Activated CD4-positive, alpha-beta T cell treated with anti-CD3 and anti-CD28 coated beads, Interleukin-2, Interleukin-6, amounts not matched to agents 100 ng/mL and 50 ng/mL, durations not matched to agents 16 hours and 8 hours (primary cell): ENCODE measurements at regions not wholly inside any gene's neighbourhood (a gene's known extent, or its start where the extent isn't known, plus 50 kb on each side); places are given as distances from the start of the nearest gene placed in this dataset.
"Not testable (repeated sequence)": the region's sequence is repeated elsewhere in the genome, so short reads cannot be mapped to it uniquely, and the experiment has no call there.

ENCODE experiments used
- DNase-seq: peaks from one replicate; pipeline ENCODE4 v3.0.0-alpha.2; 2020

DNA sequence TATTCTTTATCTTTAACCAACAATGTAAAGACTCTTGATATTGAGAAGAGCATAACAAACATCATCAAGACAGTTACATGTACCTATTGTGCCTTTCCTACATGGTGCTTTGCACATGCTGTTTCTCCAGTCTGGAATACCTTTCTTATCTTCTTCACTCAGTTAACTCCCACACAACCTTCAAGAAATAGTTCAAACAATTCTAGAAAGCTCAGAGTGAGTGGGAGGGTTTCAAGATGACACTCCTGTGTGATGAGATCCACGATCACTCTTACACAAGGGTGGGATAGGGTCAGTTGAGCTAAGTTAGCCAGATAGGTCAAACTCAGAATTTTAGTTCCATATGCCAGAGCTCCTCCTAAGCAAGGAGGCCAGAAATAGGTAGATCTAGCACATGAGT is 915.5 kb downstream of the NR2F1-AS1 start:
- DNase-seq: no peak

DNA sequence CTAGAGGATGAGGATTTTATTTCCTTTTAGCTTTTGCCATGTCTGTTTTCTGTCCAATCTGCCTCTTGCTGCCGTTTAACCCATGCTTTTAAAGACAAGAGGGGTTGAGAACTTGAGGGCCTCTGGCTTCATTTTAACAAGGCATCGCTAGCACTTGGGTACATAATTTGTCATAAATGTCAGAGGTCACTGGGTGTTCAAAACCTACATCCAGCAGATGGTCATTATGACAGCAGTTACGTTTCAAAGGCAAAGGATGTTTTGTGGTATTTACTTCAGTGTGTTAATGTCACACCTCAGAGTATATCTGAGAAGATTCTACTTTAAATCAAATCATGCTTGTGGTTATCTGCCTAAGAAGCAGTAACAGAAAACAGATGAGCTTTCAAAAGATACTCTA is 918.3 kb downstream of the NR2F1-AS1 start:
- DNase-seq: no peak

DNA sequence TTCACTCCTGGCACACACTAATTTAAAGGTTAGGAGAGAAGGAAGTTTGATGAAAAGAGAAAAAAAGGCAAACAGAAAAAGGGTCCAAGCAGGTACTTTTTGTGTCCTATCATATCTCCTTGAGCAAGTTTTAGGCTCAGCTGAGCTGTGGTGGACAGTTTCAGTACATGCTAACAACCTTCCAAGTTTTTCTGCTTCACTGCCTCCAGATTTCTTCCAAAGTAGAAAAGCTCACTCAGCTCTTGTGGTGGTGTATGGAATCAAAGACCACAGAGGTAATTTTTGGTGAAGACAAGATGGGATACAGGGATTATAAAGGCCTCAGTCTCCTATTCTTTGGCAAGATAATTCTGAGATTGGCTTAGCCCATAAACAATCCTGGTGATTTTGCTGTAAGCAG is 921.8 kb downstream of the NR2F1-AS1 start:
- DNase-seq: no peak

DNA sequence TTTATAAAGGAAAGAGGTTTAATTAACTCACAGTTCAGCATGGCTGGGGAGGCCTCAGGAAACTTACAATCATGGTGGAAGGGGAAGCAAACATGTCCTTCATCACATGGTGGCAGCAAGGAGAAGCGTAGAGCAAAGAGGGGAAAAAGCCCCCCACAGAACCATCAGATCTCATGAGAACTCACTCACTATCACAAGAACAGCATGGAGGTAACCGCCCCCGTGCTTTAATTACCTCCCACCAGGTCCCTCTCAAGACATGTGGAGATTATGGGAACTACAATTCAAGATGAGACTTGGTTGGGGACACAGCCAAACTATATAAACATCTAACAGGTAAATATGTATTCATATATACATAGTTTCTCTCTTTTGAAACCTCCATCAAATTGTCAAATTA is 926.4 kb downstream of the NR2F1-AS1 start:
- not testable (repeated sequence) for DNase-seq

DNA sequence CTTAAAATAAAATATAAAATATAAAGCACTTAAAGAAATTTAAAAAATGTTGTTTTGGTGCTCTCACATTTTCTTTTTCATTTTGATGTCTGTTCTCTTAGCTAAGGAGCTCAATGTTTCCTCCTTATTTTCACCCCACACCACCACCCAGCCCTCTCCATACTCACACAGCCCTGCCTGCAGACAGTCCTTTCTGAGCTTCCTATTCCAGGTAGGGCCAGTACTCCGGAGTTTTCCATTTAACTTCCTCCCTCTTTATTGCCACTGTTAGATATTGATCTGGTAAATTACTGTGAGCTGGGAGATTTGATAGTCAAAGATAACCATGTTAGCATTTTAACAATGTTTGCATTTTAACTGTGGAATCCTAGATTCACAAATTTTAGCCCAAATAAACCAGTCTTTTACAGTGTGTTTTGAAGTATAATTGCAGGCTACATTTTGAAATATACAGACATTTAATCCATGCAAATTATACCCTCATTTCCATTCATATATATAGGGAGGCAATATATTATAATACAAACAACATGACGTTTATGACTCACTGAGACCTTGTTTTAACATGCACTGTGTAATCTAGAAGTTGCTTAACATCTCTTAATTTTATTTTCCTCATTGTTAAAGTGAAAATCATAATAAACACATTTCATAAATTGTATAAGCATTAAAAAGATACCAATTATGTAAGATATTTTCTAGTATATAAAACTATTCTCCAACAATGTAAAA is 927.1 kb downstream of the NR2F1-AS1 start:
- no peak for DNase-seq

DNA sequence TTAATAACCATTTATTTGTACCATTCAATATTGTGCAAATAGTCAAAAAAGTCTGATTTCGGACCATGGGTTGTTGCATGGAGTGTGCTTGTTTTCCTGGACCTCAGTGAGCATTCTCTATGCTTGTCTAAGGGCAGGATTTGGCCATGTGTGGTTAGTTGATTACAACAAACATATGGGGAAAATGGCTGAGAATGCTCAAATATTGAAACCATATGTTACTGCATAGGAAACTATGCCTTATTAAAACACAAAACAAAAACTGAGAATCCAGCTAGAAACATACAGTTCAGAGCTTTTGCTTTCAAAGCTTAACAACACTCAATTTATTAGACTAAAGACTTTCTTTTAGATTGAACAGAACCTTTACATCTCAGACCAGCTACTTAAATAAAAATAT is 928.3 kb downstream of the NR2F1-AS1 start:
- no peak for DNase-seq

DNA sequence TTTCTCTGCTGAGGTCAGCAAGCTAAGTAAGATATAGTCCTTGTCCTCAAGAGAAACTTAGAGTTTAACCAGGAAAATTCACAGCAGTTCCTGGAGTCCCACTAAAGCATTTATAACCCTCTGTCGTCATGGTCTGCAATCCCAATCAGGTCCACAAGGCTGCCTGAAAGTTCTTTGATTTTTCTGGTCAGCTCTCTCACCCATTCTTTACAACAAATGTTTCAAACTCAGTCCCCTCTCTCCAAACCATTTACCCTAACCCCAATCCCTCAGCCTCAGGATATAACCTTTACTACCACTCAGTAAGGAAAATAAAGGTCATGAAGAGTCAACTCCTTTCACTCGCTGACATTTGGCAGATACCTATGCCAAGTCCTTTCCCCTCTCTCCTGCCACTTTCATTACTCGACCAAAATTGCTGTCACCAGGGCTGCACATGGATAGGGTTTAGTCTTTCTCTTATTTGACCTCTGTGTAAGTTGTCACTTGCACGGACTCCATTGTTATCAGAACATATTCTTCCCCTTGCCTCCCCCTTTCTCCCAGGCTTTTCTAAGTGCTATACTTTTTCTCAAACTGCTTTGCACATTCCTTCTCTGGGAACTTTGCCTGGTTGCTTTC is 936.6 kb downstream of the NR2F1-AS1 start:
- DNase-seq: no peak

DNA sequence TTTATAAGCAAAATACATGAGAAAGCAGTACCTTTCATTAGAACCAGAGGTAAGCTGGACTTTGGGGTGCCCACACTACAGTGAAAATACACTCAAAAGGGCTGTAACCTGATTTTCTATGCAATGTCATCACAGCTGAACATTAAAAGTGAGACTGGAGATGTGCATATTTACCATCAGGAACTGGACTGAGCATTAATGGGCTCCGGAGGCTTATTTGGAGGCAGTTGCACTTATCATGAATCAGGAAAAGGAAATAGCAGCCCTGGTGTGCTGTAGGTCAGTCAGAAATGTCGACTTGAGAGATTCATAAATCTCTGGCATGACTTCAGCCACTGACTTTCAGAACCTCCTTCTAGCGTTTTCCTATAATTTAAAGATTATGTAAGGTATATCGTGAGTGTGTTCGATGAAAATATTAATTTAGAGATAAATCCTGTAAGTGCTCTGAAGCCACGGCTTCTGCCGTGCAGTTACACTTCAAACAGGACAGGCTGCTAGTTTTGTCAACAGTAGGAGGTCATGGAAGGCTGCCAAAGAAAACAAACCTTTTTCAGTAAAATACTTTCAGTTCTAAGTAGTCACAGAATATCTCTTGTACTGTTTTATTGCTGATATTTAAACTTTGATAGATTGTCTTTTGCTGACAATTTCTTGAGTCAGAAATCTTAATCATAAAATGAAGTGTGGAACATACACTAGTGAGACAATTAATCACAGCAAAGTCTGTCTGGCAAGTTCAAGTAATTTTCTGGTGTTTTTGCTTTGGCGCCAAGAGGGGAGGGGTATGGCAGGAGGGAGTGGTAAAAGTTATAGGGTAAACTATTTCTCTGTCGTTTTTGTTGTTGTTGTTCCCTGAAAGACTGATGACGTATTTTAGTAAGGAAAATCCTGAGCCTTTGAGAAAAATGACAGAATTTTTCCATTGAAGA is 939.7 kb downstream of the NR2F1-AS1 start:
- DNase-seq: no peak

DNA sequence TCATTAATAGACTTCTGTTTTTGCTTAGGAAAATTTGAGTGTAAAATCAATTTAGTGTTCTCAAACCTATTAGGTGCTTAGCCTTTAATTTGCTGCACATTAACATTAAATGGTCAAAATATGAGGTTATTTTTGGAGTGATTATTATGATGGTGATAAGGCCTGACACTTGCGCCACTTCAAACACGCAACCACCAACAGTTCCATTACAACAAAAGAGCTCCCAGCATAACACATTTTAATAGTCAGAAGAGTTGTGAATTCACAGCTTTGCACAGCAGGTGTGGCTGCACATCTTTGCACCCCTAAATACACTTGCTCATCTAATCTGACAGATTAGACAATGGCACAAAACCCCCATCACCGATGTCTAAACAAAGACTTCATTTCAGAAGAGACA is 940.7 kb downstream of the NR2F1-AS1 start:
- DNase-seq: no peak

DNA sequence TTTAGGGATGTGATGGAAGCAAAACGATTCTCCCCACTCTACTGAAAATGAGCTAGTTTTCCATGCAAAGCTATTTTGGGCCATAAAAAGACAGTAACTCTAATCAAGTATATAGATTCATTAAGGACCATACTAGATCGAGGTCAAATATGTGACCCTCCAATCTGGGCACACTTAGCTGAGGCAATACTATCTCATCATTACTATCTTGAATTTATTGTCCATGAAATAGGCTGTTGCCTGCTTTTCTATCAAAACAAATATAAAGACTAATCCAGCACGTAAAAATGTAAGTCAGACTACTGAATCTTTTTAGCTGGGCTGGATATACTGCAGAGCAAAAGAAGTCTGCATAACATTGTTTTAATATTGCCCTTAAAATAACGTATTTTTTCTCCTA is 943.1 kb downstream of the NR2F1-AS1 start:
- DNase-seq: no peak

DNA sequence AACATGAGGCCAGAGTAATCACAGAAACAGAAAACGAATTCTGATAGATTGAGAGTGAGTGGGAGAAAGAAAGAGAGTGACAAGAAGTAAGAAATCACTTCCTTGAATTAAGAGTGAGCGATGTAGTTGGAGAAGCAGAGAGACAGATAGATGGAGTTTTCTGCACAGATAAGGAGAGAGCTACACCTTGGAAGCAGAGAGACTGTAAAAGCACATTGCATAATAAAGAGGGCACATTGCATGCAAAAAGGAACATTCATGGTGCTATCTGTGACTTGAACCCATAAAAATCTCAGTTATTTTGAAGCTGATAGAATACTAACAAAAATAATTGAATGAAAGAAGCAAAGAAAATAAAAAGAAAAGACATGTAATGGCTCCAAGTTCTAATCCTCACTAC is 943.8 kb downstream of the NR2F1-AS1 start:
- DNase-seq: no peak

DNA sequence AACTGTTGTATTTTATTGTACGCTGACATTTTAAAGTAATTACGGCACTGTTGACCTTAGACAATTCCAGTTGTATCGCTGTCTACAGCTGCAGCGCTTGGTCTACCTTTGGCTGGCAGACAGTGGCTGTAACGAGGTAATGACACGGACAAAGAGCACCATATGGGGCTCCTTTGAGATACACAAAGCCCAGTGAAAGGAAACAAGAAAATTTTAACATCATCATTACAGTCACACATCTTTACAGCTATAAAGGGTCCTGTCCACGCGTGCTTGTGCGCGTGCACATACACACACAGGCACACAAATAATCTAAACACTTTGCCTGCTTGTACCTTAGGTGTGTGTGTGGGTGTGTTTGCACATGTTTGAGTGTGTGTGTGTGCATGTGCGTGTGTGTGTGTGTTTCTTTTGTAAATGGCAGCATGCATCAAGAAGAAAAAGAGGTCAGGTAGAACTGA is 946.0 kb downstream of the NR2F1-AS1 start:
- DNase-seq: no peak

DNA sequence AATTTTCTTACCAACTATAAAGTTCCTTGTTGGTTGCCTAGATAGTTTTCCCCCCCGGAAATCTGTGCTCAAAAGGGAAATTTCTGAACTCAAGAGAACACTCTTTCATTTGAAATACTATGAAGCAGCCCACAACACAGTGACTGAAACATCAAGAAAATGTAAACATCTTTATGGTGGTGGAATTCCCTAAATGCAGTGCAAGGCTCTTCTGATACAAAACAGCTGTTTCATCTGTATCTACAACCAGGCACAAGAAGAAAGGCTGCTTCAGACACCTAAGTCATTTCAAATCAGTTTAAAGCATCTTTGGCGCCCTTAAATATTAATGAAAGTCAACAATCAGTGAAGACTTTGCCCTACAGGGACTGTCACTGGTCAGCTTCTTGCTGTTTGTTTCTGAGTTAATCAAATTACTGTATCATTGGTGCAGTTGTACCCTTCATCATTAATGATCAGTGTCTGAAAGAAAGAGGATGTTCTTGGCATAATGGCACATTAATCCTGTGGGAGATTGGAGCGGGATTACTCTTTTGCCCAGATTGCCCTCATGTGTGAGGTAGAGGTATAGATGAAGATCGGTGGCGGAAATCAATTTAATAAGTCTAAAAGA is 947.0 kb downstream of the NR2F1-AS1 start:
- DNase-seq: no peak

DNA sequence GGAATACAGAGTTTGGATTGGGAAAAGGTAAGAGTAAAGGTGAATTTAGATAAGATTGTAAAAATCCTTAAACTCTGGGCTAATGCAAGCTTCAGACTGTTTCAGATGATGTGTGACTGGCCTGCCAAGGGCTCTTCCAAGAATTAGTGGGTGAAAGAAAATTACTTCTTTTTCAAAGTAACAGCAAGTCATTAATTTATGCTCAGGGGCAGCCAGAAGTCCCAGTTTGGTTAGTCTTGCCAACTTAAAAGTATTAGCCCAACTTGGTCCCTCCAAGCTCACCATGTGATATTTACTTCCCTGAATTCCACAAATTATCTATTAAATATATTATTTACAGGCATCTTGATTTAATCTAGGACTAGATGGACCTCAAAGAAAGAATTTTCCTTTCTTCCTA is 947.8 kb downstream of the NR2F1-AS1 start:
- DNase-seq: no peak

DNA sequence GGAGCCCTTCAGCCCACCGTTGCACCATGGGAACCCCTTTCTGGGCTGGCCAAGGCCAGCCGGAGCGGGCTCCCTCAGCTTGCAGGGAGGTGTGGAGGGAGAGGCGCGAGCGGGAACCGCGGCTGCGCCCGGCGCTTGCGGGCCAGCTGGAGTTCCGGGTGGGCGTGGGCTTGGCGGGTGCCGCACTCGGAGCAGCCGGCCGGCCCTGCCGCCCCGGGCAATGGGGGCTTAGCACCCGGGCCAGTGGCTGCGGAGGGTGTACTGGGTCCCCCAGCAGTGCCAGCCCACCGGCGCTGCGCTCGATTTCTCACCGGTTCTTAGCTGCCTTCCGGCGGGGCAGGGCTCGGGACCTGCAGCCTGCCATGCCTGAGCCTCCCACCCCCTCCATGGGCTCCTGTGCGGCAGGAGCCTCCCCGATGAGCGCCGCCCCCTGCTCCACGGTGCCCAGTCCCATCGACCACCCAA is 949.8 kb downstream of the NR2F1-AS1 start:
- DNase-seq: not testable (repeated sequence)

DNA sequence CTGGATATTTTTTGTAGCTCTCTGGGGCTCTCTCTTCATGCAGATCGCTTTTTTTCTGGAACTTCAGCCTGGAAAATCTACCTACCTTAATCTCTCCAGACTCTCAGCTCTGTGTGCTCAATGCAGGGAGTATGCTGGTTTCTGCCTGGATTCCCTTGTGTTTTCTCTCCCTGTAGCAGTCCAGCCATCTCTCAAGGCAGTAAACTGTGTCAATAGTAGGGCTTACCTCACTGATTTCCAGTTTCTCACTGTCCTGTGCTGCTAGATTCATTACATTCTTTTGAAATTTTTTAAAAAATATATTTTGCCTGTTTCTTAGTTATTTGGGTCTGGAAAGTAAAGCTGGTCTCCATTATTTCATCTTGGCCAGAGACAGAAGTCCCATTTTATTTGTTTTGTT is 951.4 kb downstream of the NR2F1-AS1 start:
- no peak for DNase-seq

DNA sequence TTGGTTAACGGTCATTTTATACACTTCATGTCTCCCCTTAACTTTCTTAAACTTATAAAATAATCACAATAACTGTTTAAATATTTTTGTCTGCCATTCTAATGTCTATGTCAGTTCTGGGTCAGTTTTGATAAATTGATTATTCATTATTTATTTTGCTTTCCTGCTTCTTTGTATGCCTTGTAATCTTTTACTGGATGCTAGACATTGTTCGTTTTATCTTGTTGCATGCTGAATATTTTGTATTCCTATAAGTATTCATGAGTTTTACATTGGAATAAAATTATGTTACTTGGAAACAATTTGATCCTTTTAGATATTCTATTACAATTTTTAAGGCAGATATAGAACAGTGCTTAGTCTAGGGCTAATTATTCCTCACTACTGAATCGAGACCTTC is 952.0 kb downstream of the NR2F1-AS1 start:
- no peak for DNase-seq

DNA sequence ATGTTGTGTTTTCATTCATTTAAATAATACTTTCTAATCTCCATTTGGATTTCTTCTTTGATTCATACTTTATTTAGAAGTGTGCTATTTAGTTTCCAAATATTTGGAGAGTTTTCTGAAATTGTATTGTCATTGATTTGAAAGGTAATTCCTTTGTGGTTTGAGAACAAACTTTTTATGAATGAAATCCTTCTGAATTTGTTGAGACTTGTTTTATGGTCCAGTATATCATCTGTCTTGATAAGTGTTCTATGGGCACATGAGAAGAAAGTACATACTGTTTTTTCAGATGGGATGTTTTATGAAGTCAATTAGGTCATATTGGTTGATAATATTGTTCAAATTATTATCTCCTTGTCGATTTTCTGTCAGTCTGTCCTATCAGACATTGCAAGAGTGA is 953.8 kb downstream of the NR2F1-AS1 start:
- DNase-seq: no peak

DNA sequence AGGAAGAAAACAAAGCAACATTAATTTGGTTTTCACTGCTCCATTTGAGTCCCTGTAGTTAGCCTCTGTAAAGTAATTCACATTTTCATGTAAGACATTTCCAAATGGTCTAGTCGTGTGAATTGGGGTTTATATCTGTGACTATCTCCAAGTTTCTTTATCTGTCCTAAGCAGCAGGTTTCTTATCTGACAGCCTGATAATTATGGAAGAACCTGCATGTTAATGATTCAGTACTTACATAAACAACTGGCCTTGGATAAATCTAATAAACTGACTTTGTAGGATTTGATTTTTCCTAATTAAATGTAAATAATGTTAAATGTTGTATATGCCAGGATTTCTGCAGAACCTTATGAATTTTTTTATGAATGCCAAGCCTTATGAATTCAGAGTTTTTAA is 964.9 kb downstream of the NR2F1-AS1 start:
- no peak for DNase-seq

DNA sequence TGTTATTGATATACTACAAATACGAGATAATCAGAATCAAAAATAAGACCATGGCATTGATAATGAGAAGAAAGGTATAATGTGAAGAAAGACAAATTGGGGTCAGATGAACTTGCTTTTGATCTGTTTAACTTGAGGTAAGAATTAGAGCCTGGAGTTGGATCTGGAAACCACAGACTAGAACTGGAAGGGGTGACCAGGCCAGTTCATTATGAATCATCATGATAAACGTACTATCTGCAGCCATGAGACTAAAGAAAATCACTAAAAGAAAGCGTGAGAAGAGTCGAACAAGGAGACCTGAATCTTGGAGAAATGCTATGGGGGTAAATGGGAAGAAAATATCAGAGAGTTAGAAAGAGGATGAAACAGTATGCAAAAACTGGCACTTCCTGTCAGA is 967.5 kb downstream of the NR2F1-AS1 start:
- no peak for DNase-seq

DNA sequence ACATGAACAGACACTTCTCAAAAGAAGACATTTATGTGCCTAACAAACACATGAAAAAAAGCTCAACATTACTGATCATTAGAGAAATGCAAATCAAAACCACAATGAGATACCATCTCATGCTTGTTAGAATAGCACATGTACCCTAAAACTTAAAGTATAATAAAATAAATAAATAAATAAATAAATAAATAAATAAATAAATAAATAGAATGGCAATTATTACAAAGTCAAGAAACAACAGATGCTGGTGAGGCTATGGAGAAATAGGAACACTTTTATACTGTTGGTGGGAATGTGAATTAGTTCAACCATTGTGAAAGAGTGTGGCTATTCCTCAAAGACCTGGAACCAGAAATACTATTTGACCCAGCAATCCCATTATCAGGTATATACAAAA is 970.6 kb downstream of the NR2F1-AS1 start:
- DNase-seq: not testable (repeated sequence)

DNA sequence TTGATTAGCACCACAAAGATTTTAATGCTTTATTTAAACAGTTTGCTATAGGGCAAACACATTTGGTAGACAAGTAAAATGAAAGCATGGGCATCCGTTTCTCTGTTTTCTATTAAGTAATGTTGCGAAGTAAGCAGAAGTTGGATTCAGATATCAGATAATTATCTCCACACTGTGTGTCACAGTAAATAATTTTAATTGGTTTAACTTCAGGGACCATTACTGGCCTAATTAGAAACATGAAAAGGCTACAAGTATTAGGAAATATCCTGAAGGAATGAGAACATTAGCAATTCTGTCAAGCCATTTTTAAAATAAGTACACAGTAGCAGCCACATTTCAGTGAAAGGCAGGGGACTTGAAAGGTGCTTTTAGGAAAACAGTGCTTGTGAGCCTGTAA is 975.4 kb downstream of the NR2F1-AS1 start:
- DNase-seq: no peak

DNA sequence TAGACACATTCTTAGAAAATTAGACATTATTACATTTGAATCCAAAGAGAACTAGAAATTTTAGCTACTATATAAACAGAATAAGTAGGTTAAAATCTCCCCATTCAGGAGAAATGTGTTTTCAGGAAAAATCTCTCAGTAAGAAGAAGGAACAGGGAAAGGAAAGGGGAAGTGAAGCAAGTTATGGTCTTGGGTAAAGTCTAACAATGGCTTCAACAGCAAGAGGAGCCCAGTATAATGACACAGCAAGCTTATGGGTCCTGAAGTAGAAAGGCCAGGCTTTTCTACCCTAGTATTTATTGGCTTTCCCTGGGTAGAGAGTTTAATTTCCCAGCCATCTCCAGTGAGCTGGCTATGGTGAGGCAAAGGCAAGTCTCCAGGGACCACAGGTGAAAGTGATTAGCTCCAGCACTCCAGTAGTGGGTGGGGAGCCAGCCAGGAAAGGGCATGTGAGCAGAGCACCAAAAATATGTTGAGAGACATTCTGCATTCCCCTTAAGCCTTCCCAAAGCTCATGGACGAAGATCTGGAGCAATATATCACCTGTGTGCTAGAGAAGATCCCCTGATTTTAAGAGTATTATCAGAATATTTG is 981.7 kb downstream of the NR2F1-AS1 start:
- no peak for DNase-seq
